Heart left ventricle (tissue), 13 donors: ENCODE measurements at regions not wholly inside any gene's neighbourhood (a gene's known extent, or its start where the extent isn't known, plus 50 kb on each side); places are given as distances from the start of the nearest gene placed in this dataset.

Experiments used
- CTCF ChIP-seq, 12 donors: fragments of 200-600 bp; sonication (generic) in 4 of 12; IDR thresholded peaks; one replicate each; pipeline versions ENCODE4 v1.5.0 to v1.8.0; 2018 to 2022; ENCODE audit warnings: antibody characterized with exemption in 12 of 12, mild to moderate bottlenecking in 5 of 12
- POLR2A ChIP-seq, 2 donors: fragments of 450-650 bp; IDR thresholded peaks; one replicate each; pipeline ENCODE4 v1.6.1; 2017; ENCODE audit warnings: antibody characterized with exemption in 2 of 2, mild to moderate bottlenecking in 2 of 2, moderate library complexity in 2 of 2
- donor health status: ischemic (EF 13 %, LVEDD 7.1; RV severe dilation, severe dysfunction).
- donor health status: DM: no; HTN: yes; CAD: no.
- donor health status: DM: no; HTN: no; CAD: no.
- donor health status: ischemic (EF 25% LVEDD 6.9; RV normal size, moderate dysfunction).
- donor health status: ischemic (EF 25% LVEDD 5.7; RV mildly dilated, moderate dysfunction).
- donor health status: ischemic (EF 35%, LVEDD 5.7; RV mildly dilated, moderate dysfunction).
- donor health status: nonischemic (EF 11% LVEDD 7.7; RV severe dilation, severe dysfunction).
- donor health status: DM: yes; HTN: yes; CAD: no.
- donor health status: PGD.
- donor health status: ischemic (EF 29% LVEDD 5.4; RV normal size, mild dysfunction).
- donor health status: nonischemic (EF 23%, LVEDD 6.1; RV moderate dilation, normal function).

GRCh38 chr18:71115261-71115660 is 826.4 kb downstream of the SOCS6 start:
- no peak for TF ChIP-seq CTCF (IDR thresholded peaks at IDR 0.05)
- no peak for TF ChIP-seq POLR2A (IDR thresholded peaks at IDR 0.05)
